GM10266 (cell line): ENCODE measurements at regions not wholly inside any gene's neighbourhood (a gene's known extent, or its start where the extent isn't known, plus 50 kb on each side); places are given as distances from the start of the nearest gene placed in this dataset.
"Not testable (repeated sequence)": the region's sequence is repeated elsewhere in the genome, so short reads cannot be mapped to it uniquely, and the experiment has no call there.

Experiments
- DNase-seq: peaks from one replicate; pipeline ENCODE4 v3.0.0; 2012; ENCODE audit errors: extremely low spot score
- CTCF ChIP-seq: IDR thresholded peaks from 2 replicates; pipeline ENCODE4 v1.5.1; 2012; ENCODE audit warnings: mild to moderate bottlenecking, low read depth; ENCODE audit not compliant: control insufficient read depth, insufficient read depth; ENCODE audit errors: missing control alignments

GRCh38 chr16:29260683-29261426 lies 145.7 kb downstream of the NPIPB11 start:
- not testable (repeated sequence) for DNase-seq

- not testable (repeated sequence) for DNase-seq
Observed at GRCh38 chr16:29259635-29260457, 146.7 kb downstream of the NPIPB11 start.

GRCh38 chr16:29258946-29259634 lies 147.4 kb downstream of the NPIPB11 start:
- DNase-seq, result not testable (repeated sequence)

DNA sequence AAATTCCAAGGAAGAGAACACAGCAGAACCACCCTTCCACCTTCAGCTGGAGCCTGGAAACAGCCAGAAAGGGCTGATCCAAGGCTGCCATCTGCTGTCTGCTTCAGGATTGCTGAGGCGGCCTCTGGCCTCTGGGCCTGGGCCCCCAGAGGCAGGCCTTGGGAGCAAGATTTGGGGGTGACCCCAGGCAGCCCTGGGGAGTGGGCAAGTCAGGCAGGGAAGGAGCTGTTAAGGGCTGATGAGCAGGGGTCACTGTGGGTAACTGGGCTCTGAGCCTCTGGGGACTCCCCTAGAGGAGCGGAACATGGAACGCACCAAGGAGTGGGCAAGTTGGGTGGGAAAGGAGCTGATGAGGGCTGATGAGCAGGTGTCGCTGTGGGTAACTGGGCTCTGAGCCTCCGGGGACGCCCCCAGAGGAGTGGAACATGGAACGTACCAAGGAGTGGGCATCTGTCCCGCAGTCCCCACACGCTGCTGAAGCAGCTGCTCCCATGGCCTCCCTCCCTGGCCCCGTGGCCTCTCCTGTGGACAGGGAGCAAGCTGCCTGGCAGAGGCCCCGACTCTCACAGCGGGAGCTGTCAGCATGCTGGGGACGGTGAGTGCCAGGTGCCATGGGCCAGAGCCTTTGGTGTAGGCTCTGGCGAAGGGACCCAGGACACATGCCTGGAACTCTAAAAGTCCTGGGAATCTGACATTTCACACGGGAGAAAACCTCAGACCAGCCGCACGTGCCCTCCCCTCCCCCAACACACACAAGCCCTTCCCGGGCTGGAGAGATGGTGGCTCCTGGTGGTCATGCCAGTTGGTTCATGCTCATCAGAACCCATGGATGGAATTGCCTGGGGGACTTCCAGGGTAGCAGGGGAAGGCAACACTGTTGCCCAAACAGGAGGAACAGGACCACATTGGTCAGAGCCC lies 148.8 kb downstream of the NPIPB11 start:
- DNase-seq, result not testable (repeated sequence)

- no peak for DNase-seq
- TF ChIP-seq CTCF, result no peak
Observed at GRCh38 chr16:29256501-29256981, 150.0 kb downstream of the NPIPB11 start.

GRCh38 chr16:29255957-29256356 lies 150.6 kb downstream of the NPIPB11 start:
- not testable (repeated sequence) for DNase-seq

DNA sequence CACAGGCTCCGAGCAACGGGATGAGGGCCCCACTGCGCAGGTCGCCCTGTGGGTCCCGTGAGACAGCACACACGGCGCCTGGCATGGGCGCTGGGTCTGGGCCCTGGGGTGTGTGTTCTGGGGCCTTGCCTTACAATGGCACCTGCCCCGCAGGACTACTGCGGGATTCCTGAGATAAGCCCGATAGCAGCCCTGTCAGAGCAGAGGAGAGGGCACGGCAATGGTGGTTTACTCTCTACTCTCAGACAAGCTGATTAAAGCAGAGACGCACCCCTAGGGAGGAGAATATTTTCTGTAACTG lies 151.1 kb downstream of the NPIPB11 start:
- not testable (repeated sequence) for DNase-seq

DNA sequence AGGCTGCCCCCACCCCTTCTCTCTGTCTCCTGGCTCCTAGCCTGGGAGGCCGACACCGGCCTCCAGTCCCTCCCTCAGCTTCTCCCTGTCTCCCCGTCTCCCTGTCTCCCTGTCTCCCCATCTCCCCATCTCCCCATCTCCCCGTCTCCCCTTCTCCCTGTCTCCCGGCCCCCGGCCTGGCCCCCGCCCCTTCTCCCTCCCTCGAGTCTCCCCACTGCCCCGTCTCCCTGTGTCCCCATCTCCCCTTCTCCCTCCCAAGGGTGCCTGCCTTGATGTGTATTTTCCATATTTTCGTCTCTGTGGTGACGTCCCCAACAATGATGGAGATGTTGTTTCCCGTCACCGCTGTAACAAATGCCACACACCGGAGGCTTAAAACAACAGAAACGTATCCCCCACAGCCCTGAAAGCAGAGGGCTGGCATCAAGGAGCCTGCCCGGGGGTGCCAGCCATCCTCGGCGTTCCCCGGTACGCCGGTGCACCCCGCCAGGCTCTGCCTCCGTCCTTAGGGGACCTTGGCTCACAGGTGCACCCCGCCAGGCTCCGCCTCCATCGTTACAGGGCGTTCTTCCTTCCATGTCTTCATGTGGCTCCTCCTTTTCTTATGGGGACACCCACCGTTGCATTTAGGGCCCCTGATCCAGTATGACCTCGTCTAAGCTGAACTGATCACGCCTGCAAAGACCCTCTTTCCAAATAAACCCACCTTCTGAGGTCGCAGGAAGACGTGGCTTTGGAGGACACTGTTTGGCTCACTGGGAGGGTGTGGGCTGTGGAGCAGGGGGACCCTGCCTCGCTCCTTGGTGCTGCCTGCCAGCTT lies 151.6 kb downstream of the NPIPB11 start:
- TF ChIP-seq CTCF, result no peak
- no peak for DNase-seq

- DNase-seq, result not testable (repeated sequence)
Observed at GRCh38 chr16:29253716-29254590, 152.6 kb downstream of the NPIPB11 start.

- not testable (repeated sequence) for DNase-seq
Observed at GRCh38 chr16:29253066-29253590, 153.4 kb downstream of the NPIPB11 start.

DNA sequence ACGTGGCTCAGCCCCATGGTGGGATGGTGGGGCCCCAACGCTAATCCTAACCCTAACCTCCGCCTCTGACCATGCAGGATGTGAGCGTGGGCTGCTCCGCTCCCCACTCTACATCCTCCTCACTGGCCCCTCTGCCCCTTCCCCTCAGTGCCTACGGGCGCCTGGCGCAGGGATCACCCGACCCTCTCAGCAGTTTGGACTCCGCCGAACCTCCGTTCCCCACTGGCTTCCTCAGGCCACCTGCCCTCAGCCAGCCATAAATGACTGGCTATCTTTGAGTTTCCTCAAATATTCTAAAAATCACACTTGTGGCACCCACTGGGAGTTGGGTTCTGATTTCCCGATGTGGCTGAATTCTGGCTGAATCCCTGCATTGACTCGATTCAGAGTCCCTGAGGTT lies 154.2 kb downstream of the NPIPB11 start:
- not testable (repeated sequence) for DNase-seq

DNA sequence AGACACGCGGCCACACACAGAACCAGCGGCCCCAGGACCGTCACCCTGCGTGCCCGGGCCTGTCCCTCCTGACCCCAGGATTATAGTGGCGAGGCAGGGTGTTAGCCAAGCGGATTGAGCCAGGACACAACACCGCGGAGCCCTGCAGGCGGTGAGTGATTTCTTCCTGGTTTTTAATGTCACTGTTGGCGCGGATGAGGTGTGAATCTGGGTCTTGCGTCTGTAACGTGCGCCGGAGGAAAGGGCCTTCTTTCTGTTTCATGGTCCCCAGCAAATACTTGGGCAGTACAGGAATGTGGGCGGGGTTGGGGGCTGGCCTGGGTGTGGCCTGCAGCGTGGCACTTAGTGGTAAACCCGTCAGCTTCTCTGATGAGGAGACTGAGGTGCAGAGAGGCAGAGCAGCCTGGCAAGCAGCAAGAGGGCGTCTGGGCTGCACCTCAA lies 154.9 kb downstream of the NPIPB11 start:
- not testable (repeated sequence) for DNase-seq

GRCh38 chr16:29250923-29251434 lies 155.5 kb downstream of the NPIPB11 start:
- DNase-seq, result not testable (repeated sequence)

DNA sequence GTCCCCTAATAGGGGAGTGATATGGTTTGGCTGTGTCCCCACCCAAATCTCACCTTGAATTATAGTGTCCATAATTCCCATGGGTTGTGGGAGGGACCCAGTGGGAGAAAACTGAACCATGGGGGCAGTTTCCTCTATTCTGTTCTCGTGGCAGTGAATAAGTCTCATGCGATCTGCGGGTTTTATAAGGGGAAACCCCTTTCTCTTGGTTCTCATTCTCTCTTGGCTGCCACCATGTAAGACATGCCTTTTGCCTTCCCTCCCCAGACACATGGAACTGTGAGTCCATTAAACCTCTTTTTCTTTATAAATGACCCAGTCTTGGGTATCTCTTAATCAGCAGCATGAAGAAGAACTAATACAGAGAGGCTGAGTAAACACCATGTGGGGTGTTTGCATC lies 156.0 kb downstream of the NPIPB11 start:
- DNase-seq, result not testable (repeated sequence)

- DNase-seq, result not testable (repeated sequence)
Observed at GRCh38 chr16:29248940-29249318, 157.6 kb downstream of the NPIPB11 start.
